Astrocyte (in vitro differentiated cells and primary cell): ENCODE measurements at regions not wholly inside any gene's neighbourhood (a gene's known extent, or its start where the extent isn't known, plus 50 kb on each side); places are given as distances from the start of the nearest gene placed in this dataset.
A peak's percentile ranks its signal among the peaks of the same experiment; 100 is the strongest.
"Not testable (repeated sequence)": the region's sequence is repeated elsewhere in the genome, so short reads cannot be mapped to it uniquely, and the experiment has no call there.

ENCODE experiments used
- DNase-seq: peaks from one replicate; pipeline ENCODE4 v3.0.0-alpha.2; 2010; ENCODE audit warnings: low read depth
- FAIRE-seq: peaks from 2 replicates; lab custom pipeline; 2011; peaks lifted over from hg19 to GRCh38; lab: Jason Lieb, UNC
- H2AFZ ChIP-seq: 2 replicates; pipeline ENCODE4 v1.6.0; 2012; ENCODE audit warnings: low read depth, low read length, inconsistent platforms
- H3K27ac ChIP-seq: 2 replicates; pipeline ENCODE4 v1.5.1; 2011; ENCODE audit warnings: low read depth, low read length, inconsistent platforms
- H3K27me3 ChIP-seq: 2 replicates; pipeline ENCODE4 v1.6.0; 2011; ENCODE audit warnings: low read length, inconsistent platforms; ENCODE audit not compliant: insufficient read depth
- H3K36me3 ChIP-seq: 2 replicates; pipeline ENCODE4 v1.5.1; 2011; ENCODE audit warnings: low read length, inconsistent platforms; ENCODE audit not compliant: insufficient read depth
- H3K4me1 ChIP-seq: 2 replicates; pipeline ENCODE4 v1.5.1; 2011; ENCODE audit warnings: low read length, inconsistent platforms; ENCODE audit not compliant: insufficient read depth
- H3K4me2 ChIP-seq: 2 replicates; pipeline ENCODE4 v1.6.0; 2012; ENCODE audit warnings: low read length, inconsistent platforms
- H3K4me3 ChIP-seq: 2 replicates; pipeline ENCODE4 v1.5.1; 2011; ENCODE audit warnings: low read depth, mild to moderate bottlenecking, low read length, inconsistent platforms; ENCODE audit not compliant: insufficient read depth
- H3K79me2 ChIP-seq: 2 replicates; pipeline ENCODE4 v1.6.0; 2012; ENCODE audit warnings: mild to moderate bottlenecking, low read length, inconsistent platforms; ENCODE audit not compliant: insufficient read depth
- H3K9ac ChIP-seq: 2 replicates; pipeline ENCODE4 v1.6.0; 2012; ENCODE audit warnings: mild to moderate bottlenecking, low read length, inconsistent platforms
- H3K9me3 ChIP-seq: 2 replicates; pipeline ENCODE4 v1.5.1; 2012; ENCODE audit warnings: low read depth, mild to moderate bottlenecking, low read length, inconsistent platforms; ENCODE audit not compliant: insufficient read depth
- H4K20me1 ChIP-seq: 2 replicates; pipeline ENCODE4 v1.6.0; 2012; ENCODE audit warnings: low read length, inconsistent platforms; ENCODE audit not compliant: insufficient read depth
- H3K27ac Mint-ChIP-seq: one replicate; pipeline ENCODE4 v1.8.0; 2021; ENCODE audit warnings: mild to moderate bottlenecking, mixed read lengths; ENCODE audit not compliant: unreplicated experiment
- H3K27me3 Mint-ChIP-seq: one replicate; pipeline ENCODE4 v1.8.0; 2021; ENCODE audit warnings: low read depth, mixed read lengths; ENCODE audit not compliant: unreplicated experiment
- H3K36me3 Mint-ChIP-seq: one replicate; pipeline ENCODE4 v1.8.0; 2021; ENCODE audit warnings: low read depth, mixed read lengths; ENCODE audit not compliant: unreplicated experiment
- H3K4me1 Mint-ChIP-seq: one replicate; pipeline ENCODE4 v1.8.0; 2021; ENCODE audit warnings: low read depth, mixed read lengths; ENCODE audit not compliant: unreplicated experiment
- H3K4me3 Mint-ChIP-seq: one replicate; pipeline ENCODE4 v1.8.0; 2021; ENCODE audit warnings: mild to moderate bottlenecking, moderate library complexity, mixed read lengths; ENCODE audit not compliant: unreplicated experiment
- H3K9me3 Mint-ChIP-seq: one replicate; pipeline ENCODE4 v1.8.0; 2021; ENCODE audit warnings: mild to moderate bottlenecking, mixed read lengths; ENCODE audit not compliant: unreplicated experiment
- CTCF ChIP-seq: IDR thresholded peaks from 2 replicates; pipeline ENCODE4 v1.5.1; 2011; ENCODE audit warnings: low read depth, mild to moderate bottlenecking, inconsistent platforms, low read length, moderate library complexity; ENCODE audit not compliant: insufficient read depth
- EZH2 ChIP-seq: IDR thresholded peaks from 2 replicates; pipeline ENCODE4 v1.6.1; 2012; ENCODE audit warnings: mild to moderate bottlenecking, low read length, inconsistent platforms; ENCODE audit not compliant: insufficient read depth

GRCh38 chr4:158966091-158966490, 136.8 kb upstream of the RAPGEF2 start:
- Histone ChIP-seq H3K4me1 (no peaks in the 10 kb centered on the region), H3K27ac (no peak overlapping the region), H3K27me3 (no peaks in the 10 kb centered on the region), H3K9ac (no peak overlapping the region), H3K4me3 (no peak overlapping the region), H3K36me3 (no peaks in the 10 kb centered on the region), H4K20me1 (no peaks in the 10 kb centered on the region), H3K4me2 (no peak overlapping the region), H3K79me2 (no peaks in the 10 kb centered on the region), H2AFZ (no peak overlapping the region), H3K9me3 (no peaks in the 10 kb centered on the region)
- DNase-seq (peak; percentile 29), FAIRE-seq (no peak)
- peaks cover 22% of the 10 kb centered on the region for H3K4me1 Mint-ChIP-seq
- TF ChIP-seq EZH2 (no peak), CTCF (no peak)
- H3K36me3 Mint-ChIP-seq = no peaks in the 10 kb centered on the region
- no peak overlapping the region for H3K4me3 Mint-ChIP-seq
- H3K27ac Mint-ChIP-seq = peak overlapping the region; percentile 13
- H3K27me3 Mint-ChIP-seq = no peaks in the 10 kb centered on the region
- H3K9me3 Mint-ChIP-seq = peaks cover 4% of the 10 kb centered on the region

GRCh38 chr4:158968961-158969360, 133.9 kb upstream of the RAPGEF2 start:
- Histone ChIP-seq H3K79me2 (no peaks in the 10 kb centered on the region), H3K9ac (no peak overlapping the region), H3K9me3 (no peaks in the 10 kb centered on the region), H3K27ac (no peak overlapping the region), H3K36me3 (no peaks in the 10 kb centered on the region), H3K27me3 (no peaks in the 10 kb centered on the region), H2AFZ (no peak overlapping the region), H4K20me1 (no peaks in the 10 kb centered on the region), H3K4me2 (no peak overlapping the region), H3K4me3 (no peak overlapping the region), H3K4me1 (no peaks in the 10 kb centered on the region)
- no peak for TF ChIP-seq EZH2
- TF ChIP-seq CTCF = no peak
- H3K4me3 Mint-ChIP-seq = no peak overlapping the region
- DNase-seq (no peak), FAIRE-seq (no peak)
- H3K36me3 Mint-ChIP-seq = no peaks in the 10 kb centered on the region
- H3K4me1 Mint-ChIP-seq = peaks cover 22% of the 10 kb centered on the region
- H3K27ac Mint-ChIP-seq = no peak overlapping the region
- H3K9me3 Mint-ChIP-seq = peaks cover 4% of the 10 kb centered on the region
- no peaks in the 10 kb centered on the region for H3K27me3 Mint-ChIP-seq

- TF ChIP-seq CTCF = no peak
- no peak for TF ChIP-seq EZH2
- Histone ChIP-seq H3K27me3 (no peaks in the 10 kb centered on the region), H3K9me3 (no peaks in the 10 kb centered on the region), H3K9ac (no peak overlapping the region), H2AFZ (no peak overlapping the region), H3K4me1 (no peaks in the 10 kb centered on the region), H3K4me2 (no peak overlapping the region), H3K4me3 (no peak overlapping the region), H3K79me2 (no peaks in the 10 kb centered on the region), H3K36me3 (no peaks in the 10 kb centered on the region), H4K20me1 (no peaks in the 10 kb centered on the region), H3K27ac (no peak overlapping the region)
- no peak for FAIRE-seq
- Mint-ChIP-seq H3K36me3 (no peaks in the 10 kb centered on the region), H3K4me1 (peaks cover 12% of the 10 kb centered on the region), H3K27me3 (no peaks in the 10 kb centered on the region), H3K27ac (no peak overlapping the region), H3K4me3 (no peak overlapping the region), H3K9me3 (peaks cover 1% of the 10 kb centered on the region)
- DNase-seq = peak; percentile 18
Observed at GRCh38 chr4:158970812-158971211, 132.1 kb upstream of the RAPGEF2 start.

- not testable (repeated sequence) for H3K27ac ChIP-seq
Observed at GRCh38 chr4:158974438-158974837, 128.4 kb upstream of the RAPGEF2 start.

More at GRCh38 chr4:158974438-158974837, 128.4 kb upstream of the RAPGEF2 start:
- not testable (repeated sequence) for H3K27ac Mint-ChIP-seq, DNase-seq, H3K9me3 Mint-ChIP-seq, H3K9ac ChIP-seq, H3K4me3 ChIP-seq, FAIRE-seq, H3K4me1 Mint-ChIP-seq, H4K20me1 ChIP-seq, H3K36me3 ChIP-seq, H2AFZ ChIP-seq, H3K27me3 ChIP-seq, H3K9me3 ChIP-seq, H3K79me2 ChIP-seq, H3K4me2 ChIP-seq, H3K27me3 Mint-ChIP-seq, H3K4me1 ChIP-seq, H3K36me3 Mint-ChIP-seq, H3K4me3 Mint-ChIP-seq
